ENCODE measurements at regions not wholly inside any gene's neighbourhood (a gene's known extent, or its start where the extent isn't known, plus 50 kb on each side); places are given as distances from the start of the nearest gene placed in this dataset.

GRCh38 chr15:92796161-92796611, 103.9 kb upstream of the CHD2 start:
- TF ChIP-seq, protein P1, sequence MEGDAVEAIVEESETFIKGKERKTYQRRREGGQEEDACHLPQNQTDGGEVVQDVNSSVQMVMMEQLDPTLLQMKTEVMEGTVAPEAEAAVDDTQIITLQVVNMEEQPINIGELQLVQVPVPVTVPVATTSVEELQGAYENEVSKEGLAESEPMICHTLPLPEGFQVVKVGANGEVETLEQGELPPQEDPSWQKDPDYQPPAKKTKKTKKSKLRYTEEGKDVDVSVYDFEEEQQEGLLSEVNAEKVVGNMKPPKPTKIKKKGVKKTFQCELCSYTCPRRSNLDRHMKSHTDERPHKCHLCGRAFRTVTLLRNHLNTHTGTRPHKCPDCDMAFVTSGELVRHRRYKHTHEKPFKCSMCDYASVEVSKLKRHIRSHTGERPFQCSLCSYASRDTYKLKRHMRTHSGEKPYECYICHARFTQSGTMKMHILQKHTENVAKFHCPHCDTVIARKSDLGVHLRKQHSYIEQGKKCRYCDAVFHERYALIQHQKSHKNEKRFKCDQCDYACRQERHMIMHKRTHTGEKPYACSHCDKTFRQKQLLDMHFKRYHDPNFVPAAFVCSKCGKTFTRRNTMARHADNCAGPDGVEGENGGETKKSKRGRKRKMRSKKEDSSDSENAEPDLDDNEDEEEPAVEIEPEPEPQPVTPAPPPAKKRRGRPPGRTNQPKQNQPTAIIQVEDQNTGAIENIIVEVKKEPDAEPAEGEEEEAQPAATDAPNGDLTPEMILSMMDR (conservative IDR thresholded peaks at IDR 0.05), result no peak
- TF ChIP-seq ZFX (IDR thresholded peaks at IDR 0.05), result no peak

All from C4-2B (cell line).